IPS-20b (cell line): ENCODE measurements at regions not wholly inside any gene's neighbourhood (a gene's known extent, or its start where the extent isn't known, plus 50 kb on each side); places are given as distances from the start of the nearest gene placed in this dataset.
"Not testable (repeated sequence)": the region's sequence is repeated elsewhere in the genome, so short reads cannot be mapped to it uniquely, and the experiment has no call there.

Experiments
- H3K27ac ChIP-seq: one replicate; pipeline ENCODE4 v1.5.1; 2013; ENCODE audit warnings: low read length
- H3K27me3 ChIP-seq: 2 replicates; pipeline ENCODE4 v1.6.1; 2013; ENCODE audit warnings: mild to moderate bottlenecking, low read length, inconsistent platforms; ENCODE audit not compliant: insufficient read depth
- H3K36me3 ChIP-seq: 2 replicates; pipeline ENCODE4 v1.6.1; 2013; ENCODE audit warnings: low read depth, mild to moderate bottlenecking, inconsistent platforms, low read length, moderate library complexity; ENCODE audit not compliant: insufficient read depth
- H3K4me1 ChIP-seq: 2 replicates; pipeline ENCODE4 v1.6.1; 2013; ENCODE audit warnings: mild to moderate bottlenecking, control low read depth, inconsistent platforms, low read length, moderate library complexity; ENCODE audit not compliant: insufficient read depth
- H3K4me3 ChIP-seq: 2 replicates; pipeline ENCODE4 v1.5.1; 2013; ENCODE audit warnings: mild to moderate bottlenecking, low read length, inconsistent platforms
- H3K9ac ChIP-seq: 2 replicates; pipeline ENCODE4 v1.6.1; 2013; ENCODE audit warnings: low read depth, mild to moderate bottlenecking, inconsistent platforms, low read length, moderate library complexity
- H3K9me3 ChIP-seq: 2 replicates; pipeline ENCODE4 v1.6.1; 2013; ENCODE audit warnings: mild to moderate bottlenecking, low read depth, low read length, inconsistent platforms; ENCODE audit not compliant: insufficient read depth

DNA sequence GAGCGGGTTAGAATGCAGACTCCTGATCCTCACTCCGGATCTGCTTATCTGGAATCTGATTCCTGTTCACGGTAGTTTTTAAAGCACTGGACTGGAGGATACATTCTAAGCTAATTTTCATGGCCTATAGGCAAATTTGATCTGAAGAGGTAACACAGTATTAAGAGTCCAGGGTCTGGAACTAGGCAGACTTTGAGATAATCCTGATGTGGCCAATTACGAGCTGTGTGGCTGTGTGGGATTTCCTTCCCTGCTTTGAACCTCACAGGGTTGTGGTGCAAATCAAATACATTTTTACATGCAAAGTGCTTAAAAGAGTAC, 285.2 kb downstream of the MIAT start:
- Histone ChIP-seq H3K4me1 (peaks cover 10% of the 10 kb centered on the region), H3K9me3 (peaks cover 4% of the 10 kb centered on the region), H3K4me3 (no peak overlapping the region), H3K9ac (no peak overlapping the region), H3K36me3 (no peaks in the 10 kb centered on the region), H3K27me3 (0 out of 2 replicates have a peak, but pooled peaks cover 4% of the 10 kb centered on the region), H3K27ac (no peak overlapping the region)

DNA sequence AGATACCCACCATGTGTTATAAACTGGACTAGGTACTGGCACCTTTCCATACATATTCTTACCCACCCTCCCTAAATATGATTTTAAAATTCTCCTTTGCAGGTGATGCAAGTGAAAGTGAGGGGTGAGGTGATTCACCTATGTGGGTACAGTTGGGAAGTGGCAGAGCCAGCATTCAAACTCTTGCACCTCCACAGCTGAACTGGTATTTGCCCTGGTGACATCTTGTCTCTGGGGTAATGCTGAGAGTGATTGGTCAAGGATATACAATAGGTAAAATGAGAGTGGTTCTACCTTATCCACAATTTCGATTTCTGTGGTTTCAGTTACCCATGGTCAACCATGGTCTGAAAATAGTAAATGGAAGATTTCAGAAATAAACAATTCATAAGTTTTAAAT, 288.2 kb downstream of the MIAT start:
- H3K27me3 ChIP-seq: 0 out of 2 replicates have a peak, but pooled peaks cover 4% of the 10 kb centered on the region
- H3K4me1 ChIP-seq: peaks cover 13% of the 10 kb centered on the region
- H3K4me3 ChIP-seq: no peak overlapping the region
- no peaks in the 10 kb centered on the region for H3K9me3 ChIP-seq
- no peaks in the 10 kb centered on the region for H3K36me3 ChIP-seq
- H3K27ac ChIP-seq: no peak overlapping the region
- H3K9ac ChIP-seq: no peak overlapping the region

DNA sequence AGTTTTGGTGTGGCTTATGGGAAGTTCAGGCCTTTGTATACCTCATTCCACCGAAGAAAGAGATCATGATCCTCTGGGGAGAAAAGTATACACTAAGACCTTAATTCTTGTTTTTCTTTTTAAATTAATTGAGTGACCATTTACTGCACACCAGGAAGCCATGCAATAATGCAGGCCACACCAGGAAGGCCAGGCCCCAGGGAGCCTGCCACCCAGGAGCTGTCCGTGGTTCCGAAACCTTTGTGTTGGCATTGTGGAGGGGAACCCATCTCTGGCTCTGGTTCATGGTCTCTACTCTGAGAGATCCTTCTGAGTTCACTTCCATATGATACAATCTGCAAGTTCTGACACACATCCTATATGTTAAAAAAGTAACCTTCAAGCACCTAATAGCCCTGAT, 291.8 kb downstream of the MIAT start:
- H3K9me3 ChIP-seq: no peaks in the 10 kb centered on the region
- no peak overlapping the region for H3K9ac ChIP-seq
- H3K36me3 ChIP-seq: no peaks in the 10 kb centered on the region
- no peak overlapping the region for H3K27ac ChIP-seq
- peaks cover 34% of the 10 kb centered on the region for H3K27me3 ChIP-seq
- H3K4me3 ChIP-seq: no peak overlapping the region
- peaks cover 25% of the 10 kb centered on the region; the same call in 1 of the 2 replicates for H3K4me1 ChIP-seq

DNA sequence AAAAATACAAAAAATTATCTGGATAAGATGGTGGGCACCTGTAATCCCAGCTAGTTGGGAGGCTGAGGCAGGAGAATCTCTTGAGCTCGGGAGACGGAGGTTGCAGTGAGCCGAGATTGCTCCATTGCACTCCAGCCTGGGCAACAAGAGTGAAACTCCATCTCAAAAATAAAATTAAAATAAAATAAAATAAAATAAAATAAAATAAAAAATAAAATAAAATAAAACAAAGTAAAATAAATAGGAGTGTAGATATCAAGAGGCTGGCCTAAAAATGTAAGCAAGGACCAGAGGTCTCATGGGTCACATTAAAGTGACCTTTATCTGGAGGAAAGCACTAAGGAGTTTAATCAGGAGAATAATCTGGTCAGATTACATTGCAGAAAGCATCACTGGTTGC, 293.8 kb downstream of the MIAT start:
- peaks cover 34% of the 10 kb centered on the region for H3K4me1 ChIP-seq
- H3K9me3 ChIP-seq, H3K36me3 ChIP-seq, H3K4me3 ChIP-seq, H3K9ac ChIP-seq, H3K27ac ChIP-seq: not testable (repeated sequence)
- H3K27me3 ChIP-seq: peaks cover 50% of the 10 kb centered on the region

DNA sequence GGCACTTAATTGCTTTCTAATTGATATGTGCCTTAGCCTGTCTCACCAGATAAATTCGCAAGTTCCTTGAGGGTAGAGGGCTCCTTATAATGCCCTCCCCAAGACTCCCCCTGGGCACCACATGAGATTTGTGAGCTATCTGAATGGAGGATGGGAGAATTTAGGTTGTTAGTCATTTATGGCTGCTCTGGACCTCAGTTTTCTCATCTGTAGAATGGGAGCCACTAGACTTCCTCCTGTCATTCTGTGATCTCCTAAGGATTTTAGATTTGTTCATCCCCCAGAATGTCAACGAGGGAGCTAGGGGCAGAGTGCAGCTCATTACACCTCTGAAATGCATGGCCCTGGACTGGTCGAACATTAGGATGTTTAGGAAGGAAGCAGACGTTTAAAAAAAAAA, 294.6 kb downstream of the MIAT start:
- Histone ChIP-seq H3K36me3 (no peaks in the 10 kb centered on the region), H3K27me3 (peaks cover 48% of the 10 kb centered on the region), H3K4me3 (peak overlapping the region; percentile 63; the same call in 1 of the 2 replicates), H3K9me3 (no peaks in the 10 kb centered on the region), H3K27ac (no peak overlapping the region), H3K9ac (no peak overlapping the region), H3K4me1 (peaks cover 39% of the 10 kb centered on the region)

DNA sequence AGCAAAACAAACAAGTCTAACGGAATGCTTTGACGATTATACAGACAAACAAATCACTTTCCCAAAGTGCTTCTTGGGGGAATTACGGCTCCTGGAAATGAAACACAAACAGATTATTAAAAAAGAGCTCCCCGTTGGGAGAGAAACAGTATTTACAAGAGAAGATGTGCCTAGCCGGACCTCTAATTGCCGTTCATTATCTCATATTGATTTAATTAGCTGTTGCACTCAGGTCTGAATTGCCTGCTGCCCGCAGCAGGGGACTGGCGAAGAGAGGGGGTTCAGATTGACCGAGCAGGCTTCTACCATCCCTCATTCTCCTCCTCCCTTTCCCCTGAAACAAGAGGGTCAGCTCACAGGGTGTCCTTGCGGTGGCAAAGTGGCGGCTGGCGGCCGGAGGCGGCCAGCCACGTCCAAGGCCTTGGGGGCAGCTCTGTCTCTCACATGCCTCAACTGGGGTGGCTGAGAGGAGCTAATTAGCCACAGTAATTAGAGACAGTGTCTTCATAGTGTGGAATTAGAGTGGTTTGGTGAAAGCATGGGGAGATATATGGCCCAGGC, 295.1 kb downstream of the MIAT start:
- H3K27ac ChIP-seq: peak overlapping the region; percentile 43
- peak overlapping the region; percentile 58; the same call in 1 of the 2 replicates for H3K9ac ChIP-seq
- peaks cover 50% of the 10 kb centered on the region for H3K27me3 ChIP-seq
- peaks cover 39% of the 10 kb centered on the region for H3K4me1 ChIP-seq
- H3K4me3 ChIP-seq: peak overlapping the region; percentile 63
- H3K36me3 ChIP-seq: no peaks in the 10 kb centered on the region
- H3K9me3 ChIP-seq: no peaks in the 10 kb centered on the region

DNA sequence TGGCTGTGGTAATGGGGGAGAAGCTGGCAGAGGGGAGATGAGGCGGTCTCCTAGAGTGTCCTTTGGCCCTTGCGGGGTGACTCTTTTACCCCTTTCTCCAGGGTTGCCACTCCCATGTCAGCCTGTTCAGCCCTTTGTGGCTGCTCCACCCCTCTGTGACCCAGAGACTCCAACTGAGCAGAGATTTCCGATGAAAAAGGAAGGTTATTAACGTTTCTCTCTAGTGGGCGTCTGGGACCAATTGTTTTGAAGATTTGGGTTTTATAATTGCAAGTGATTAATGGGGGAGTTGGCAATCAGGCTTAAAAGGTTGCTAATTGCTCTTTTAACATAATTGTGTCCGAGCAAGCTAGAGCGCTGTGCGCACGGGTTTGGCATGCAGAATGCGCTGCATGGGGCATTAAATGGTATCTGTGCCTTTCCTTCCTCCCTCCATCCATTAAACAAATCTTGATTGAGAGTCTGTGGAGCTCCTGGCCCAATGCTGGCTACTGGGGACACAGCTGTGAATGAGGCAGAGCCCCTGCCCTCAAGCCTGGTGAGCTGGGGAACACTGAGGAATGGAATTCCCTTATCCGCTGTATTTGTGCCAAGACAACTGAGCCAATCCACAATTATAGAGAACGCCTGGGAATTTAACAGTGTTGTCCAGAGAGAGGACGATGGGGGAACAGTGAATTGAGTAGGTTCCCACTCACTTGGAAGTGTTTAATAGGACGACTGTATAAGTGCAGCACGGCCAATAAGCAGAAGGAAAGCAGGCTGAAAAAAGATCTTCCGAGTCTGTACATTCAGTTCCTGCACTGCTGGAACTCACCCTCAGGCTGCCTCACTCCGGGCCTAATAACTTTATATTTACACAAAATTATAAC, 295.9 kb downstream of the MIAT start:
- peaks cover 50% of the 10 kb centered on the region for H3K27me3 ChIP-seq
- H3K36me3 ChIP-seq: no peaks in the 10 kb centered on the region
- H3K27ac ChIP-seq: peak overlapping the region; percentile 43
- H3K9me3 ChIP-seq: no peaks in the 10 kb centered on the region
- peak overlapping the region; percentile 58; the same call in 1 of the 2 replicates for H3K9ac ChIP-seq
- peaks cover 39% of the 10 kb centered on the region for H3K4me1 ChIP-seq
- H3K4me3 ChIP-seq: peak overlapping the region; percentile 63

DNA sequence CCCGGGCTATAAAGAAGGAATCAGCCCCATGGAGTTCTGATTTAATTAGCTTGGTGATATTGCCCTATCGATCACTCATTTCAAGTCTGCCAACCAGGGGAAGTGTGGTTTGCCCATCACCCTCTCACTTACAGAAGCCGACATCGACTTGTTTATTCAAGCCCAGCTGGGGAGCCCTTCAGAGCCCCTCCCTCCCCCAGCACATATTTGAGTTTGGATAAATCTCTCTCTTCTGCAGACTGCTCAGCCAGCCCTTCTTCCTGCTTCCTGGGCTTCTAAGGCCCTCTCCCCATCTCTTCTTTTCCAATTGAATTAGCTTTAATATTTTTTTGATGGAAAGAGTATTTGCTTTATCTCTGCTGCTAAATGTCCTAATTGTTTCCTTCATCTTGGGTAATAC, 299.0 kb downstream of the MIAT start:
- H3K36me3 ChIP-seq: no peaks in the 10 kb centered on the region
- no peak overlapping the region for H3K9ac ChIP-seq
- no peak overlapping the region for H3K4me3 ChIP-seq
- H3K27me3 ChIP-seq: peaks cover 49% of the 10 kb centered on the region
- H3K9me3 ChIP-seq: no peaks in the 10 kb centered on the region
- peaks cover 46% of the 10 kb centered on the region for H3K4me1 ChIP-seq
- no peak overlapping the region for H3K27ac ChIP-seq

DNA sequence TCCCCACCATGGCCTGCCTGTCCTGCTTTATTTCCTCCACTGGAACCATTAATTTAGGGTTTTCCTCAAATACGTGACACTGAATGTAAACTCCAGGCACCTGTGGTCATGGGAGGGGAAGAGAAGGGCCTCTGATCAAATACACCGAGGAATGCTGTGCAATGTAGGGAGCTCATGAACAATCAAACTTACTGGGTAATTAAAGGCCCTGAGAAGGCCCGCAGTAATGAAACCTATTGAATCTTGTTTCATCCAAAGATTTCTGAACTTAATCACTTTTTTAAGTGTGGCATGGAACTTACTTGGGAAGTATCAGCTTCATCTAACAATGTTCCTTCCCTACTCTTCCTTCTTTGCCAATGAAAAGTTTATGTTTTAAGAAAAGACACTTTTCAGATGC, 299.8 kb downstream of the MIAT start:
- Histone ChIP-seq H3K27ac (no peak overlapping the region), H3K4me1 (peaks cover 42% of the 10 kb centered on the region)

DNA sequence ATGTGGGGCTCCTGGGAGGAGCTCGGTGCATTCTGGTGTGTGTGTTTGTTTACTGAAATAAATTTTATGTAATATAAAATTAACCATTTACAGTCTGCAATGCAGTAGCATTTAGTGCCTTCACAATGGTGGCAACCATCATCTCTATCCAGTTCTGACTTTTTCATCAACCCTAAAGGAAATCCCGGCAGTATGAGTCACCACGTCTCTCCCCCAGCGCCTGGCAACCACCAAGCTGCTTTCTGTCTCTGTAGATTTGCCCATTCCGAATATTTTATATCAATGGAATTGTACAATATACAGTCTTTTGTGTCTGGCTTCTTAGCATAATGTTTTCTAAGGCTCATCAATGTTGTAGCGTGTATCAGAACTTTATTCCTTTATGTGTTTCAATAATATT, 300.5 kb downstream of the MIAT start:
- H3K9ac ChIP-seq: no peak overlapping the region
- peaks cover 34% of the 10 kb centered on the region for H3K27me3 ChIP-seq
- no peaks in the 10 kb centered on the region for H3K9me3 ChIP-seq
- H3K36me3 ChIP-seq: no peaks in the 10 kb centered on the region
- H3K27ac ChIP-seq: no peak overlapping the region
- H3K4me3 ChIP-seq: no peak overlapping the region
- peaks cover 36% of the 10 kb centered on the region for H3K4me1 ChIP-seq

More for the DNA sequence above, 299.8 kb downstream of the MIAT start:
- Histone ChIP-seq H3K9ac (no peak overlapping the region), H3K9me3 (no peaks in the 10 kb centered on the region), H3K36me3 (no peaks in the 10 kb centered on the region), H3K4me3 (no peak overlapping the region), H3K27me3 (peaks cover 41% of the 10 kb centered on the region)

DNA sequence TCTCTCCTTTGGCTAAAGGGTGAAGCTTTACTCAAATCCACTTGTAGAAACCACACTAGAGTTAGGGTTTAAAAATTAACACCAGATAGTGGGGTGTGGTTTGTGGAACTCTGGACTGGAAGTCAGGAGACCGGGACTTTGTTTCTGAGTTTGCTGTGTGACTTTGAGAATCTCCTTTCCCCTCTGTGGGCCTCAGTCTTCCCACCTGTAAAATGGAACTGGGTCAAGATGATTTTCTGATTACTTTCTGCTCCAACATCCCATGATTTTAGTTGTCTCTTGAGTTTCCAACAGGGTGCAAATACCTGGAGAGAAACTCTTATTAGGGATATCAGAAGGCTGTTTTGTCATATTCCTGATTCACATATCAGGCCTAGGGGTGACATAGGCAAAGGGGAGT, 301.0 kb downstream of the MIAT start:
- Histone ChIP-seq H3K9me3 (no peaks in the 10 kb centered on the region), H3K27me3 (peaks cover 29% of the 10 kb centered on the region), H3K9ac (no peak overlapping the region), H3K4me3 (no peak overlapping the region), H3K27ac (no peak overlapping the region), H3K4me1 (peaks cover 33% of the 10 kb centered on the region), H3K36me3 (no peaks in the 10 kb centered on the region)

DNA sequence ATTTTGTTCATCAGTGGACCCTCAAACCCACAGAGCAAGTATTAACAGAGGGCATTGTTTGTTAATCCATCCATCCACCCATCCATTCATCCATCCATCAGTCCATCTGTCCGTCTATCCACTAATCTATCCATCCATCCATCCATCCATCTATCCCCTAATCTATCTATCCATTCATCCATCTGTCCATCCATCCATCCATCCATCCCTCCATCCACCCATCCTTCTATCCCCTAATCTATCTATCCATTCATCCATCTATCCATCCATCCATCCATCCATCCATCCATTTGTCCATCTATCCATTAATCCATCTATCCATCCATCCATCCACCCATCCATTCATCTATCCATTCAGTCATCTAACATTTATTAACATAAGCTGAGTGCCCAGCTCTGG, 307.3 kb downstream of the MIAT start:
- Histone ChIP-seq H3K4me1 (peaks cover 6% of the 10 kb centered on the region; the same call in 1 of the 2 replicates), H3K9ac (no peak overlapping the region), H3K9me3 (no peaks in the 10 kb centered on the region), H3K4me3 (no peak overlapping the region), H3K27ac (no peak overlapping the region), H3K27me3 (peaks cover 5% of the 10 kb centered on the region; the same call in 1 of the 2 replicates), H3K36me3 (no peaks in the 10 kb centered on the region)
